GM12874 (cell line): ENCODE measurements at regions not wholly inside any gene's neighbourhood (a gene's known extent, or its start where the extent isn't known, plus 50 kb on each side); places are given as distances from the start of the nearest gene placed in this dataset.

Source experiments
- TF ChIP-seq, protein P1 (sequence below): IDR thresholded peaks from 2 replicates; pipeline ENCODE4 v1.5.1; 2011; ENCODE audit warnings: low read depth, mild to moderate bottlenecking, control low read depth, low read length, moderate library complexity; ENCODE audit not compliant: insufficient read depth

GRCh38 chr10:123289432-123289831 is 135.2 kb downstream of the BUB3 start:
- TF ChIP-seq, protein P1, sequence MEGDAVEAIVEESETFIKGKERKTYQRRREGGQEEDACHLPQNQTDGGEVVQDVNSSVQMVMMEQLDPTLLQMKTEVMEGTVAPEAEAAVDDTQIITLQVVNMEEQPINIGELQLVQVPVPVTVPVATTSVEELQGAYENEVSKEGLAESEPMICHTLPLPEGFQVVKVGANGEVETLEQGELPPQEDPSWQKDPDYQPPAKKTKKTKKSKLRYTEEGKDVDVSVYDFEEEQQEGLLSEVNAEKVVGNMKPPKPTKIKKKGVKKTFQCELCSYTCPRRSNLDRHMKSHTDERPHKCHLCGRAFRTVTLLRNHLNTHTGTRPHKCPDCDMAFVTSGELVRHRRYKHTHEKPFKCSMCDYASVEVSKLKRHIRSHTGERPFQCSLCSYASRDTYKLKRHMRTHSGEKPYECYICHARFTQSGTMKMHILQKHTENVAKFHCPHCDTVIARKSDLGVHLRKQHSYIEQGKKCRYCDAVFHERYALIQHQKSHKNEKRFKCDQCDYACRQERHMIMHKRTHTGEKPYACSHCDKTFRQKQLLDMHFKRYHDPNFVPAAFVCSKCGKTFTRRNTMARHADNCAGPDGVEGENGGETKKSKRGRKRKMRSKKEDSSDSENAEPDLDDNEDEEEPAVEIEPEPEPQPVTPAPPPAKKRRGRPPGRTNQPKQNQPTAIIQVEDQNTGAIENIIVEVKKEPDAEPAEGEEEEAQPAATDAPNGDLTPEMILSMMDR, result no peak

- TF ChIP-seq, protein P1, result no peak
Measured at GRCh38 chr10:123294109-123294508, 139.9 kb downstream of the BUB3 start.

DNA sequence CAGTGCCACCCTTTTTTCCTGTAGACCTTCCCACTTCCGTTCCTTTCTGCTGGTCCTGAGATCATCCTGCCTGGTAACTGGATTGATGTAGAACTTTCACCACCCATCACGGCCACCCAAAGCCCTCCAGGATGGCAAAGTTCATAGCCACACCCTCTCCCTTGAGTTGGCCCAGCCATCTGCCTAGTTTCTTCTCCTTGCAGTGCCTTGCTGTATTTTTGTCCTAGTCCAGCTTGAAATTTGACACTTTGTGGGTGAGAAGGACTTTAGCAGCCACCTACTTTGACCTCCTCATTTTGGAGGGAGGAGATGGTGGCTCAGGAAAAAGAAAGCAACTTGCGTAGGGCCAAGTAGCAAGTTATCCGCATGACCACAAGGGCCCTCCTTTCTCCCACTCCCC is 140.7 kb downstream of the BUB3 start:
- TF ChIP-seq, protein P1, result no peak

- TF ChIP-seq, protein P1, result no peak
Measured at GRCh38 chr10:123295644-123296043, 141.4 kb downstream of the BUB3 start.

GRCh38 chr10:123297175-123297574 is 143.0 kb downstream of the BUB3 start:
- TF ChIP-seq, protein P1, result no peak

DNA sequence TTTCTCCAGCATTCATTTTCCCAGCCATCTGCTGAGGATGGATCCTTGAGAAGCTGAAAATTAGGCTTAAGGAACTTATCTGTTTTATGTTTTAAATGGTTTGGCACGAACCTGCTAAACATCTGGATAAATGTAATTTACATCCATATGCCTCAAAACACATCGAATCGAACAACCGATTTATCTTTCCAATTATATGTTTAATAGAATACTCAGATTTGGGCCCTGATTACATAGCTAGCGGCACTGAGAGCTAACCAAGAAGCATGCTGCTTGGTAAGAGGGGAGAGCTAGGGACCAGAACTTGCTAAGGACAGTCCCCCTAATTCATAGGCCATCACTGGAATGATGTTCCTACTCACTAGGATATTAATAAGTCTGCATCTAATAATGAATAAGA is 144.4 kb downstream of the BUB3 start:
- TF ChIP-seq, protein P1, result no peak

GRCh38 chr10:123299598-123299997 is 145.4 kb downstream of the BUB3 start:
- TF ChIP-seq, protein P1, result no peak
